Smooth muscle cell (in vitro differentiated cells): ENCODE measurements at regions not wholly inside any gene's neighbourhood (a gene's known extent, or its start where the extent isn't known, plus 50 kb on each side); places are given as distances from the start of the nearest gene placed in this dataset.

ENCODE experiments used
- DNase-seq: peaks from one replicate; lab custom pipeline; 2025; ENCODE audit not compliant: unreplicated experiment; lab: John Stamatoyannopoulos, UW
- H2AFZ ChIP-seq: fragments of 200-600 bp; sonication (generic); 2 replicates; pipeline ENCODE4 v1.6.0; 2016; ENCODE audit warnings: antibody characterized with exemption, low read depth, mild to moderate bottlenecking
- H3F3A ChIP-seq: fragments of 200-600 bp; sonication (generic); 2 replicates; pipeline ENCODE4 v1.6.0; 2017; ENCODE audit warnings: antibody characterized with exemption, low read depth
- H3K27ac ChIP-seq: fragments of 200-600 bp; sonication (generic); 2 replicates; pipeline ENCODE4 v1.5.1; 2016; ENCODE audit warnings: low read depth, mild to moderate bottlenecking
- H3K27me3 ChIP-seq: fragments of 200-600 bp; sonication (generic); 2 replicates; pipeline ENCODE4 v1.6.1; 2016; ENCODE audit warnings: low read depth, mild to moderate bottlenecking
- H3K36me3 ChIP-seq: fragments of 200-600 bp; sonication (generic); 2 replicates; pipeline ENCODE4 v1.5.1; 2016; ENCODE audit warnings: low read depth
- H3K4me1 ChIP-seq: fragments of 200-600 bp; sonication (generic); 2 replicates; pipeline ENCODE4 v1.5.1; 2016; ENCODE audit warnings: low read depth
- H3K4me2 ChIP-seq: fragments of 200-600 bp; sonication (generic); 2 replicates; pipeline ENCODE4 v1.6.0; 2016; ENCODE audit warnings: mild to moderate bottlenecking
- H3K4me3 ChIP-seq: fragments of 200-600 bp; sonication (generic); 2 replicates; pipeline ENCODE4 v1.5.1; 2016; ENCODE audit warnings: mild to moderate bottlenecking
- H3K79me2 ChIP-seq: fragments of 200-600 bp; sonication (generic); 2 replicates; pipeline ENCODE4 v1.6.0; 2016; ENCODE audit warnings: low read depth, mild to moderate bottlenecking
- H3K9ac ChIP-seq: fragments of 200-600 bp; sonication (generic); 2 replicates; pipeline ENCODE4 v1.6.0; 2016; ENCODE audit warnings: low read depth
- H3K9me3 ChIP-seq: fragments of 200-600 bp; sonication (generic); replicated peaks from 2 replicates; pipeline ENCODE4 v1.5.1; 2016; ENCODE audit warnings: low read depth
- H4K20me1 ChIP-seq: fragments of 200-600 bp; sonication (generic); 2 replicates; pipeline ENCODE4 v1.6.0; 2016; ENCODE audit warnings: low read depth
- CTCF ChIP-seq: fragments of 200-600 bp; sonication (generic); IDR thresholded peaks from 2 replicates; pipeline ENCODE4 v1.5.1; 2017; ENCODE audit warnings: borderline replicate concordance, mild to moderate bottlenecking, antibody characterized with exemption; ENCODE audit not compliant: insufficient read depth, poor library complexity, severe bottlenecking
- WGBS: methylation state at CpG from one replicate; pipeline ENCODE4 v1.1.7; 2016; ENCODE audit warnings: low lambda C conversion rate; 5-methylcytosine and 5-hydroxymethylcytosine counted together

GRCh38 chr18:51658436-51658835 lies 461.0 kb upstream of the MEX3C start:
- no peaks in the 10 kb centered on the region for H3K9me3 ChIP-seq
- DNase-seq, result no peak
- no peak overlapping the region for H3K4me3 ChIP-seq
- H3K4me1 ChIP-seq, result peaks cover 7% of the 10 kb centered on the region
- no peak overlapping the region for H3K9ac ChIP-seq
- no peak for TF ChIP-seq CTCF
- H3K36me3 ChIP-seq, result no peaks in the 10 kb centered on the region
- H2AFZ ChIP-seq, result no peak overlapping the region
- H3K79me2 ChIP-seq, result no peaks in the 10 kb centered on the region
- H3K4me2 ChIP-seq, result no peak overlapping the region
- peaks cover 11% of the 10 kb centered on the region for H3K27me3 ChIP-seq
- H3K27ac ChIP-seq, result no peak overlapping the region
- 67% methylated on average over 4 of the region's 4 CpGs for WGBS
- no peaks in the 10 kb centered on the region for H4K20me1 ChIP-seq
- no peaks in the 10 kb centered on the region for H3F3A ChIP-seq

- Histone ChIP-seq H3F3A (no peaks in the 10 kb centered on the region), H3K4me1 (peaks cover 6% of the 10 kb centered on the region), H3K4me2 (no peak overlapping the region), H3K79me2 (no peaks in the 10 kb centered on the region), H3K9me3 (no peaks in the 10 kb centered on the region), H2AFZ (no peak overlapping the region), H4K20me1 (no peaks in the 10 kb centered on the region), H3K9ac (no peak overlapping the region), H3K4me3 (no peak overlapping the region), H3K27ac (no peak overlapping the region), H3K36me3 (no peaks in the 10 kb centered on the region), H3K27me3 (peaks cover 11% of the 10 kb centered on the region)
- no peak for TF ChIP-seq CTCF
- 87% methylated on average over 3 of the region's 3 CpGs for WGBS
- DNase-seq, result no peak
Measured at GRCh38 chr18:51659781-51660180, 462.3 kb upstream of the MEX3C start.

DNA sequence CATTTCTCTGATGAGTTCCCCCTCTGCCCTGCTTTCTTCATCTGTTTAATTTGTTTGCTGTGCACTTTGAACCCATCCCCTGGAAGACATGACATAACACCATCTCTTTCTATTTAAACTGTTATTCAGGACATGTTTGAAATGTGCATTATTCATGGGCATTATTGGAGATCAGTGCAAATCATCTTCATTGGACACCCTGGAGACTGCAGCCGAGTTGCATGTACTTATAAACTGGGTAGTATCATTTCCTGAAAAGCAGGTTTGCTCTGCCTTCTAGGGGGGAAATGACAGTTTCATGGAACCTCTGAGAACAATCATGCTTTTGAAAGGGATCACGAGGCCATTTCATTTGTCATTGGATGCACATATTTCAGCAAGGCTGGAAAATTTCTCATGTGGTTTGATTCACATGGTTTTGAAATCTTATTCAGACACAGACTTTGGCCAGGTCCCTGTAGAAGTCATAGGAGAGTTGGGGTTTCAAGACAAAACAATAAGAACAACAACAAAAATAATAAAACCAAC lies 462.8 kb upstream of the MEX3C start:
- 73% methylated on average over 2 of the region's 2 CpGs for WGBS
- H3K9me3 ChIP-seq, result no peaks in the 10 kb centered on the region

More for the DNA sequence above, 462.8 kb upstream of the MEX3C start:
- H3F3A ChIP-seq, result no peaks in the 10 kb centered on the region
- H3K27ac ChIP-seq, result no peak overlapping the region
- H3K27me3 ChIP-seq, result peaks cover 6% of the 10 kb centered on the region
- no peak for DNase-seq
- no peaks in the 10 kb centered on the region for H3K36me3 ChIP-seq
- H3K4me1 ChIP-seq, result peaks cover 2% of the 10 kb centered on the region
- no peak overlapping the region for H3K4me3 ChIP-seq
- no peak overlapping the region for H2AFZ ChIP-seq
- H3K4me2 ChIP-seq, result no peak overlapping the region
- H3K79me2 ChIP-seq, result no peaks in the 10 kb centered on the region
- TF ChIP-seq CTCF, result no peak
- H3K9ac ChIP-seq, result no peak overlapping the region
- H4K20me1 ChIP-seq, result no peaks in the 10 kb centered on the region
